Panc1 (cell line): ENCODE measurements at regions not wholly inside any gene's neighbourhood (a gene's known extent, or its start where the extent isn't known, plus 50 kb on each side); places are given as distances from the start of the nearest gene placed in this dataset.
"Not testable (repeated sequence)": the region's sequence is repeated elsewhere in the genome, so short reads cannot be mapped to it uniquely, and the experiment has no call there.

Experiments
- CTCF ChIP-seq: fragments of 450-650 bp; IDR thresholded peaks from 2 replicates; pipeline ENCODE4 v1.5.1; 2017; ENCODE audit warnings: mild to moderate bottlenecking
- TCF7L2 ChIP-seq: IDR thresholded peaks from 2 replicates; pipeline ENCODE4 v1.6.1; 2011; ENCODE audit warnings: mild to moderate bottlenecking, low read depth, low read length, inconsistent platforms

- TF ChIP-seq CTCF, TCF7L2: not testable (repeated sequence)
Observed at GRCh38 chr2:109047569-109047968, 58.5 kb upstream of the EDAR start.
